DND-41 (cell line): ENCODE measurements at regions not wholly inside any gene's neighbourhood (a gene's known extent, or its start where the extent isn't known, plus 50 kb on each side); places are given as distances from the start of the nearest gene placed in this dataset.

ENCODE experiments used
- ATAC-seq: fragments of 200-7000 bp; cut with Tn5 transposase; 3 replicates; pipeline ENCODE4 v1.9.1; 2021; ENCODE audit warnings: low read depth; ENCODE audit not compliant: insufficient read depth
- DNase-seq: peaks from one replicate; pipeline ENCODE4 v3.0.0-alpha.2; 2020
- H2AFZ ChIP-seq: 2 replicates; pipeline ENCODE4 v1.6.0; 2012; ENCODE audit warnings: low read depth, low read length
- H3K27ac ChIP-seq: 2 replicates; pipeline ENCODE4 v1.5.1; 2012; ENCODE audit warnings: low read length, inconsistent platforms
- H3K27me3 ChIP-seq: fragments of 200-600 bp; sonication (generic); 2 replicates; pipeline ENCODE4 v1.6.0; 2012; ENCODE audit warnings: low read length, mild to moderate bottlenecking, inconsistent platforms; ENCODE audit not compliant: insufficient read depth, poor library complexity
- H3K36me3 ChIP-seq: 2 replicates; pipeline ENCODE4 v1.5.1; 2012; ENCODE audit warnings: low read length, inconsistent platforms; ENCODE audit not compliant: insufficient read depth
- H3K4me1 ChIP-seq: 2 replicates; pipeline ENCODE4 v1.5.1; 2012; ENCODE audit warnings: mild to moderate bottlenecking, low read length; ENCODE audit not compliant: insufficient read depth
- H3K4me2 ChIP-seq: 2 replicates; pipeline ENCODE4 v1.6.0; 2012; ENCODE audit warnings: mild to moderate bottlenecking, moderate library complexity, low read length, inconsistent platforms; ENCODE audit not compliant: insufficient read depth
- H3K4me3 ChIP-seq, 2 experiments: fragments of 200-600 bp in 1 of 2; shearing (Covaris generic) in 1 of 2; 2 replicates each; pipeline ENCODE4 v1.5.1; 2012 to 2016; ENCODE audit warnings: inconsistent platforms in 2 of 2, low read length in 2 of 2, mild to moderate bottlenecking in 2 of 2, low read depth in 1 of 2, moderate library complexity in 1 of 2
- H3K79me2 ChIP-seq: 2 replicates; pipeline ENCODE4 v1.6.0; 2012; ENCODE audit warnings: low read length, inconsistent platforms; ENCODE audit not compliant: insufficient read depth
- H3K9ac ChIP-seq: 2 replicates; pipeline ENCODE4 v1.6.0; 2012; ENCODE audit warnings: low read depth, mild to moderate bottlenecking, inconsistent platforms, low read length, moderate library complexity
- H3K9me3 ChIP-seq: 2 replicates; pipeline ENCODE4 v1.5.1; 2012; ENCODE audit warnings: low read length, moderate library complexity, mild to moderate bottlenecking, inconsistent platforms; ENCODE audit not compliant: insufficient read depth, severe bottlenecking
- H4K20me1 ChIP-seq: 2 replicates; pipeline ENCODE4 v1.6.0; 2012; ENCODE audit warnings: low read length; ENCODE audit not compliant: insufficient read depth
- CTCF ChIP-seq: IDR thresholded peaks from 2 replicates; pipeline ENCODE4 v1.5.1; 2012; ENCODE audit warnings: borderline replicate concordance, low read length, moderate library complexity, mild to moderate bottlenecking; ENCODE audit not compliant: poor library complexity, severe bottlenecking; ENCODE audit errors: extremely low read depth
- EZH2 ChIP-seq: IDR thresholded peaks from 3 replicates; pipeline ENCODE4 v1.6.1; 2012; ENCODE audit warnings: borderline replicate concordance, low read depth, mild to moderate bottlenecking, moderate library complexity, low read length, inconsistent platforms; ENCODE audit not compliant: severe bottlenecking

GRCh38 chr1:229835226-229835625, 209.2 kb downstream of the URB2 start:
- H3K27me3 ChIP-seq, result no peaks in the 10 kb centered on the region
- DNase-seq (no peak), ATAC-seq (no peak)
- H3K4me1 ChIP-seq, result no peaks in the 10 kb centered on the region
- no peak overlapping the region for H3K4me3 ChIP-seq
- H3K9me3 ChIP-seq, result no peaks in the 10 kb centered on the region
- TF ChIP-seq CTCF (no peak), EZH2 (no peak)
- H3K27ac ChIP-seq, result no peak overlapping the region
- H2AFZ ChIP-seq, result no peak overlapping the region
- H3K4me2 ChIP-seq, result no peak overlapping the region
- H3K79me2 ChIP-seq, result no peaks in the 10 kb centered on the region
- H4K20me1 ChIP-seq, result no peaks in the 10 kb centered on the region
- H3K36me3 ChIP-seq, result no peaks in the 10 kb centered on the region
- no peak overlapping the region for H3K9ac ChIP-seq

- Histone ChIP-seq H3K9me3 (no peaks in the 10 kb centered on the region), H4K20me1 (no peaks in the 10 kb centered on the region), H3K4me1 (no peaks in the 10 kb centered on the region), H3K79me2 (no peaks in the 10 kb centered on the region), H3K4me3 (no peak overlapping the region), H3K9ac (no peak overlapping the region), H3K27ac (no peak overlapping the region), H3K36me3 (no peaks in the 10 kb centered on the region), H2AFZ (no peak overlapping the region), H3K4me2 (no peak overlapping the region), H3K27me3 (no peaks in the 10 kb centered on the region)
- DNase-seq (no peak), ATAC-seq (no peak)
- no peak for TF ChIP-seq CTCF
Observed at GRCh38 chr1:229836324-229836723, 210.3 kb downstream of the URB2 start.

DNA sequence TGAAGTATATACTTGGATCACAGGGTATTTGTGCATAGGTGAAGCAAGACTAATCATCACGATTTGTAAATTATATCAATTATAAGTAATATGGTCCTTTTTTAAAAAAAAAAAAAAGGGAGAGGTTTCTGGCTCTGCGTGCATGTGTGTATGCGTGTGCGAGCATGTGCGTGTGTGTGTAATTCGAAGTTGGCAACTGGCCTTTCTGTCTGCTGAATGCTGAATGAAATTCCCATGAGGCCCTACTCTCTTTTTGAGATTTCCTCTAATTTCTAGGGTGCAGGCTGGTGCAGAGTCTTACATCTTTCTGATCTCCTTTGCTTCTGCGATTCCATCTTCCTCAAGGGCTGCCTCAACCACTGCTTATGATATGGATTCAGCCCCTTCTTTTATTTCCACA, 212.2 kb downstream of the URB2 start:
- H3K36me3 ChIP-seq, result no peaks in the 10 kb centered on the region
- TF ChIP-seq EZH2, result no peak
- no peak for TF ChIP-seq CTCF
- H4K20me1 ChIP-seq, result no peaks in the 10 kb centered on the region
- no peaks in the 10 kb centered on the region for H3K9me3 ChIP-seq
- no peaks in the 10 kb centered on the region for H3K27me3 ChIP-seq
- H3K4me2 ChIP-seq, result no peak overlapping the region
- no peak overlapping the region for H3K27ac ChIP-seq
- no peak overlapping the region for H3K9ac ChIP-seq
- DNase-seq, result no peak
- no peak for ATAC-seq
- H2AFZ ChIP-seq, result no peak overlapping the region
- H3K79me2 ChIP-seq, result no peaks in the 10 kb centered on the region
- no peaks in the 10 kb centered on the region for H3K4me1 ChIP-seq
- H3K4me3 ChIP-seq, result no peak overlapping the region

- Histone ChIP-seq H3K4me1 (no peaks in the 10 kb centered on the region), H3K36me3 (no peaks in the 10 kb centered on the region), H3K27ac (no peak overlapping the region), H3K9me3 (no peaks in the 10 kb centered on the region), H3K4me3 (no peak overlapping the region), H4K20me1 (no peaks in the 10 kb centered on the region), H2AFZ (no peak overlapping the region), H3K27me3 (no peaks in the 10 kb centered on the region), H3K79me2 (no peaks in the 10 kb centered on the region), H3K4me2 (no peak overlapping the region), H3K9ac (no peak overlapping the region)
- TF ChIP-seq CTCF (peak; percentile 24), EZH2 (no peak)
- ATAC-seq (no peak), DNase-seq (no peak)
Observed at GRCh38 chr1:229839800-229840199, 213.8 kb downstream of the URB2 start.
